Sigmoid colon (tissue), 6 donors: ENCODE measurements at regions not wholly inside any gene's neighbourhood (a gene's known extent, or its start where the extent isn't known, plus 50 kb on each side); places are given as distances from the start of the nearest gene placed in this dataset.

ENCODE experiments used
- DNase-seq: peaks from one replicate; pipeline ENCODE4 v3.0.0-alpha.2; 2019
- H3K27ac ChIP-seq, 4 donors: fragments of 200-600 bp; sonication (generic); one replicate each; pipeline ENCODE4 v1.5.1; 2016 to 2019; ENCODE audit warnings: mild to moderate bottlenecking in 1 of 4
- H3K27me3 ChIP-seq, 3 donors: fragments of 200-600 bp; sonication (generic); one replicate each; pipeline ENCODE4 v1.5.1; 2019; ENCODE audit warnings: mild to moderate bottlenecking in 1 of 3
- H3K36me3 ChIP-seq, 4 donors: fragments of 200-600 bp; sonication (generic); one replicate each; pipeline ENCODE4 v1.5.1; 2016 to 2019
- H3K4me1 ChIP-seq, 4 donors: fragments of 200-600 bp; sonication (generic); one replicate each; pipeline ENCODE4 v1.5.1; 2017 to 2019
- H3K4me3 ChIP-seq, 4 donors: fragments of 200-600 bp; sonication (generic); one replicate each; pipeline ENCODE4 v1.5.1; 2017 to 2019; ENCODE audit warnings: mild to moderate bottlenecking in 2 of 4, moderate library complexity in 1 of 4
- H3K9me3 ChIP-seq, 4 donors: fragments of 200-600 bp in 3 of 4; sonication (generic) in 3 of 4; one replicate each; pipeline versions ENCODE4 v1.5.1 to v1.6.1; 2013 to 2019
- EP300 ChIP-seq, 4 donors: sonication (generic); formaldehyde crosslinking; IDR thresholded peaks; one replicate each; pipeline ENCODE4 v1.6.1; 2017; ENCODE audit warnings: antibody characterized with exemption in 4 of 4
- POLR2A ChIP-seq, 2 donors: fragments of 450-650 bp; IDR thresholded peaks; one replicate each; pipeline ENCODE4 v1.6.1; 2016; ENCODE audit warnings: antibody characterized with exemption in 2 of 2, mild to moderate bottlenecking in 2 of 2, moderate library complexity in 2 of 2
- POLR2AphosphoS5 ChIP-seq, 4 donors: sonication (generic); formaldehyde crosslinking; IDR thresholded peaks; one replicate each; pipeline ENCODE4 v1.6.1; 2017; ENCODE audit warnings: antibody characterized with exemption in 4 of 4
- WGBS, 2 donors: extraction: QIAGEN DNeasy Blood & Tissue Kit; methylation state at CpG; one replicate each; pipeline ENCODE4 v1.1.7; 2013; 5-methylcytosine and 5-hydroxymethylcytosine counted together
- intact Hi-C: fragments of 100-400 bp; cut with DNase I; formaldehyde crosslinking; loops from one replicate; pipeline ENCODE4 v1.15.1; 2023
- TF ChIP-seq, protein P1 (sequence below), 4 experiments: fragments of 450-650 bp in 3 of 4; fragments of 200-600 bp in 1 of 4; IDR thresholded peaks; one replicate each; pipeline ENCODE4 v1.5.1; 2016 to 2019; ENCODE audit warnings: antibody characterized with exemption in 4 of 4, mild to moderate bottlenecking in 3 of 4, moderate library complexity in 2 of 4
- donor health status: healthy with polysubstance abuse.
- donor health status: healthy.

- 74 to 81% methylated on average over 6 of the region's 6 CpGs for WGBS, 2 donors
- no peak overlapping the region for H3K27ac ChIP-seq
- TF ChIP-seq, protein P1, sequence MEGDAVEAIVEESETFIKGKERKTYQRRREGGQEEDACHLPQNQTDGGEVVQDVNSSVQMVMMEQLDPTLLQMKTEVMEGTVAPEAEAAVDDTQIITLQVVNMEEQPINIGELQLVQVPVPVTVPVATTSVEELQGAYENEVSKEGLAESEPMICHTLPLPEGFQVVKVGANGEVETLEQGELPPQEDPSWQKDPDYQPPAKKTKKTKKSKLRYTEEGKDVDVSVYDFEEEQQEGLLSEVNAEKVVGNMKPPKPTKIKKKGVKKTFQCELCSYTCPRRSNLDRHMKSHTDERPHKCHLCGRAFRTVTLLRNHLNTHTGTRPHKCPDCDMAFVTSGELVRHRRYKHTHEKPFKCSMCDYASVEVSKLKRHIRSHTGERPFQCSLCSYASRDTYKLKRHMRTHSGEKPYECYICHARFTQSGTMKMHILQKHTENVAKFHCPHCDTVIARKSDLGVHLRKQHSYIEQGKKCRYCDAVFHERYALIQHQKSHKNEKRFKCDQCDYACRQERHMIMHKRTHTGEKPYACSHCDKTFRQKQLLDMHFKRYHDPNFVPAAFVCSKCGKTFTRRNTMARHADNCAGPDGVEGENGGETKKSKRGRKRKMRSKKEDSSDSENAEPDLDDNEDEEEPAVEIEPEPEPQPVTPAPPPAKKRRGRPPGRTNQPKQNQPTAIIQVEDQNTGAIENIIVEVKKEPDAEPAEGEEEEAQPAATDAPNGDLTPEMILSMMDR (IDR thresholded peaks at IDR 0.05): no peak
- no peak for TF ChIP-seq POLR2AphosphoS5 (IDR thresholded peaks at IDR 0.05)
- no peak for TF ChIP-seq EP300 (IDR thresholded peaks at IDR 0.05)
- no peak for TF ChIP-seq POLR2A (IDR thresholded peaks at IDR 0.05)
Measured at GRCh38 chr5:168005093-168005492, 286.4 kb upstream of the WWC1 start.

DNA sequence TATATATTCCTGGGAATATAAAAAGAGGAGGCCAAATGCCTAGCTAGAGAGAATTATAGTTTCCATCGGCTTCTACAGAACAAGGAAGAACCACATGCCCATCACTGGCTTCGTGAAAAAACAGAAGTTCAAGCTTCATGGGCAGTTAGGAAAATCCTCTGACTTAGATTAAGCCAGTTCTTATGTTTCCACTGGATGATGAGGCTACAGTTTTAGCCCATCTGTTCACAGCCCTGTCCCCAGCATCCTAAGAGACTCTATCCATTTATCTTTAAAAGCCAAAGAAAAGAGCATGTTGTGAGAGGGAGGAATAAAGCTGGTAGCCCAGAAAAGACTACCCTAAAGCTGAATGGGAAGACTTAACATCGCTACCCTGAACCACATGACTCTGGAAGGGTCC lies 285.5 kb upstream of the WWC1 start:
- no peaks in the 10 kb centered on the region for H3K27me3 ChIP-seq
- TF ChIP-seq EP300 (IDR thresholded peaks at IDR 0.05) (no peak), POLR2A (IDR thresholded peaks at IDR 0.05) (no peak), POLR2AphosphoS5 (IDR thresholded peaks at IDR 0.05) (no peak)
- TF ChIP-seq, protein P1 (IDR thresholded peaks at IDR 0.05): no peak
- intact Hi-C loops: no loop called here
- no peak for DNase-seq
- H3K4me3 ChIP-seq: no peak overlapping the region
- no peaks in the 10 kb centered on the region for H3K9me3 ChIP-seq
- H3K4me1 ChIP-seq: no peaks in the 10 kb centered on the region
- no peaks in the 10 kb centered on the region for H3K36me3 ChIP-seq
- 85 to 91% methylated on average over 3 of the region's 3 CpGs for WGBS, 2 donors
- no peak overlapping the region for H3K27ac ChIP-seq

More at GRCh38 chr5:168005093-168005492, 286.4 kb upstream of the WWC1 start:
- Histone ChIP-seq H3K27me3 (no peaks in the 10 kb centered on the region), H3K4me1 (no peaks in the 10 kb centered on the region), H3K4me3 (no peak overlapping the region), H3K9me3 (no peaks in the 10 kb centered on the region), H3K36me3 (no peaks in the 10 kb centered on the region)
- intact Hi-C loops: no loop called here
- no peak for DNase-seq

- DNase-seq: no peak
- Histone ChIP-seq H3K36me3 (no peaks in the 10 kb centered on the region), H3K9me3 (no peaks in the 10 kb centered on the region), H3K27ac (no peak overlapping the region), H3K27me3 (no peaks in the 10 kb centered on the region), H3K4me1 (no peaks in the 10 kb centered on the region), H3K4me3 (no peak overlapping the region)
- TF ChIP-seq POLR2A (IDR thresholded peaks at IDR 0.05) (no peak), EP300 (IDR thresholded peaks at IDR 0.05) (no peak), POLR2AphosphoS5 (IDR thresholded peaks at IDR 0.05) (no peak)
- TF ChIP-seq, protein P1 (IDR thresholded peaks at IDR 0.05): no peak
- intact Hi-C loops: no loop called here
- WGBS, 2 donors: 74 to 81% methylated on average over 10 of the region's 10 CpGs
Measured at GRCh38 chr5:168006456-168007130, 284.9 kb upstream of the WWC1 start.

- Histone ChIP-seq H3K27me3 (no peaks in the 10 kb centered on the region), H3K27ac (no peak overlapping the region), H3K36me3 (no peaks in the 10 kb centered on the region), H3K4me1 (no peaks in the 10 kb centered on the region), H3K4me3 (no peak overlapping the region), H3K9me3 (no peaks in the 10 kb centered on the region)
- intact Hi-C loops: no loop called here
- no peak for DNase-seq
- 92 to 94% methylated on average over 8 of the region's 8 CpGs for WGBS, 2 donors
- TF ChIP-seq, protein P1 (IDR thresholded peaks at IDR 0.05): no peak
- TF ChIP-seq EP300 (IDR thresholded peaks at IDR 0.05) (no peak), POLR2A (IDR thresholded peaks at IDR 0.05) (no peak), POLR2AphosphoS5 (IDR thresholded peaks at IDR 0.05) (no peak)
Measured at GRCh38 chr5:168007286-168007685, 284.2 kb upstream of the WWC1 start.

- 27 to 76% methylated on average over 4 of the region's 4 CpGs for WGBS, 2 donors
Measured at GRCh38 chr5:168008555-168008954, 282.9 kb upstream of the WWC1 start.

More at GRCh38 chr5:168008555-168008954, 282.9 kb upstream of the WWC1 start:
- intact Hi-C loops: no loop called here
- Histone ChIP-seq H3K36me3 (no peaks in the 10 kb centered on the region), H3K27ac (no peak overlapping the region), H3K27me3 (no peaks in the 10 kb centered on the region), H3K9me3 (no peaks in the 10 kb centered on the region), H3K4me3 (no peak overlapping the region), H3K4me1 (no peaks in the 10 kb centered on the region)
- TF ChIP-seq EP300 (IDR thresholded peaks at IDR 0.05): no peak
- TF ChIP-seq, protein P1 (IDR thresholded peaks at IDR 0.05): no peak
- TF ChIP-seq POLR2AphosphoS5 (IDR thresholded peaks at IDR 0.05): no peak
- TF ChIP-seq POLR2A (IDR thresholded peaks at IDR 0.05): no peak
- no peak for DNase-seq
